HG03064 (cell line): ENCODE measurements at regions not wholly inside any gene's neighbourhood (a gene's known extent, or its start where the extent isn't known, plus 50 kb on each side); places are given as distances from the start of the nearest gene placed in this dataset.
"Not testable (repeated sequence)": the region's sequence is repeated elsewhere in the genome, so short reads cannot be mapped to it uniquely, and the experiment has no call there.

Source experiments
- ATAC-seq: cut with Tn5 transposase; IDR thresholded peaks from one replicate; pipeline ENCODE4 v1.9.1; 2021; ENCODE audit warnings: low read depth; ENCODE audit not compliant: unreplicated experiment

- no peak for ATAC-seq
These were observed 140.1 kb upstream of the NR3C1 start for GRCh38 chr5:143543358-143544255.

- no peak for ATAC-seq
These were observed 139.3 kb upstream of the NR3C1 start for GRCh38 chr5:143542798-143543144.

- no peak for ATAC-seq
These were observed 138.7 kb upstream of the NR3C1 start for GRCh38 chr5:143541943-143542797.

GRCh38 chr5:143539742-143540141, 136.3 kb upstream of the NR3C1 start:
- no peak for ATAC-seq

- no peak for ATAC-seq
These were observed 133.6 kb upstream of the NR3C1 start for GRCh38 chr5:143537056-143537455.

- ATAC-seq = no peak
These were observed 132.9 kb upstream of the NR3C1 start for GRCh38 chr5:143536364-143536763.

- ATAC-seq = no peak
These were observed 131.3 kb upstream of the NR3C1 start for GRCh38 chr5:143534761-143535154.

GRCh38 chr5:143533978-143534760, 130.7 kb upstream of the NR3C1 start:
- no peak for ATAC-seq

GRCh38 chr5:143533475-143533874, 130.0 kb upstream of the NR3C1 start:
- ATAC-seq = no peak

GRCh38 chr5:143527808-143528207, 124.3 kb upstream of the NR3C1 start:
- ATAC-seq = no peak

GRCh38 chr5:143525176-143525575, 121.7 kb upstream of the NR3C1 start:
- ATAC-seq = no peak

- no peak for ATAC-seq
These were observed 121.0 kb upstream of the NR3C1 start for GRCh38 chr5:143524338-143524945.

- no peak for ATAC-seq
These were observed 118.4 kb upstream of the NR3C1 start for GRCh38 chr5:143521846-143522400.

GRCh38 chr5:143521141-143521540, 117.7 kb upstream of the NR3C1 start:
- ATAC-seq = no peak

- not testable (repeated sequence) for ATAC-seq
These were observed 115.7 kb upstream of the NR3C1 start for GRCh38 chr5:143519215-143519614.

GRCh38 chr5:143517824-143518223, 114.3 kb upstream of the NR3C1 start:
- ATAC-seq = not testable (repeated sequence)

GRCh38 chr5:143516249-143516648, 112.8 kb upstream of the NR3C1 start:
- no peak for ATAC-seq

GRCh38 chr5:143515829-143516228, 112.3 kb upstream of the NR3C1 start:
- ATAC-seq = no peak

- ATAC-seq = no peak
These were observed 111.3 kb upstream of the NR3C1 start for GRCh38 chr5:143514616-143515335.
